SK-N-MC (cell line): ENCODE measurements at regions not wholly inside any gene's neighbourhood (a gene's known extent, or its start where the extent isn't known, plus 50 kb on each side); places are given as distances from the start of the nearest gene placed in this dataset.
"Not testable (repeated sequence)": the region's sequence is repeated elsewhere in the genome, so short reads cannot be mapped to it uniquely, and the experiment has no call there.

ENCODE experiments used
- DNase-seq: peaks from one replicate; pipeline ENCODE4 v3.0.0-alpha.2; 2011; ENCODE audit warnings: low read depth, low spot score
- H3K27ac ChIP-seq: fragments of 200-600 bp; sonication (generic); 2 replicates; pipeline ENCODE4 v1.5.1; 2016; ENCODE audit warnings: mixed run types
- H3K36me3 ChIP-seq: fragments of 200-600 bp; sonication (generic); 2 replicates; pipeline ENCODE4 v1.6.1; 2017; ENCODE audit warnings: antibody characterized with exemption, low read length, mixed read lengths; ENCODE audit not compliant: insufficient read depth
- H3K4me3 ChIP-seq: fragments of 200-600 bp; sonication (generic); 2 replicates; pipeline ENCODE4 v1.5.1; 2016
- H3K9ac ChIP-seq: fragments of 200-600 bp; sonication (generic); 2 replicates; pipeline ENCODE4 v1.8.0; 2017; ENCODE audit warnings: mixed run types, mixed read lengths; ENCODE audit not compliant: insufficient read length
- H3K9me3 ChIP-seq: fragments of 200-600 bp; sonication (generic); 2 replicates; pipeline ENCODE4 v1.6.1; 2017; ENCODE audit warnings: low read depth, mild to moderate bottlenecking, antibody characterized with exemption, low read length, moderate library complexity, mixed read lengths
- EZH2 ChIP-seq: fragments of 200-600 bp; sonication (generic); IDR thresholded peaks from one replicate; pipeline ENCODE4 v1.6.1; 2017; ENCODE audit warnings: antibody characterized with exemption
- FOXP2 ChIP-seq: optimal IDR thresholded peaks from 2 replicates; pipeline ENCODE3; 2011; ENCODE audit warnings: mild to moderate bottlenecking, moderate library complexity; ENCODE audit not compliant: insufficient read depth; ENCODE audit errors: extremely low read length, control extremely low read depth
- POLR2AphosphoS5 ChIP-seq: IDR thresholded peaks from 2 replicates; pipeline ENCODE4 v1.6.1; 2012; ENCODE audit warnings: mild to moderate bottlenecking, low read depth, low read length, borderline replicate concordance

DNA sequence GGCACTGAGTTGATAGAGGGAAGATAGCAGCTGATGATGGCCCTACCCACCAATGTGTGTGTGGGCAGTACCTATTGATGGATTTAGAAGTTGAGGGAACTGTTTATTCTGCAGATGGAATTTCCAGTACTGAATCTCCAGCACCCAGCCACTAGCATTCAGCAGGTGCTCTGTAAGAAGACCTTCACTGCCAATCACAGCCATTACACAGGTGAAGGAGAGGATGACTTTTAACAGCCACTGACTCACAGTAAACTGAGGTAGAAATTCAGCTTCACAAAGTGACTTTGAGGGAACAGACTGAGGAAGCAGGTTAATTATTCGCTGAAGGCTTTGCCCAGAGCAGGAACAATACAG is 107.8 kb downstream of the GGTLC2 start:
- Histone ChIP-seq H3K36me3 (no peaks in the 10 kb centered on the region), H3K9me3 (no peaks in the 10 kb centered on the region), H3K27ac (no peak overlapping the region), H3K4me3 (no peak overlapping the region), H3K9ac (no peak overlapping the region)
- no peak for DNase-seq
- no peak for TF ChIP-seq EZH2
- no peak for TF ChIP-seq FOXP2
- no peak for TF ChIP-seq POLR2AphosphoS5

GRCh38 chr22:22752556-22753477 is 108.4 kb downstream of the GGTLC2 start:
- Histone ChIP-seq H3K36me3 (no peaks in the 10 kb centered on the region), H3K27ac (no peak overlapping the region), H3K9me3 (no peaks in the 10 kb centered on the region), H3K4me3 (no peak overlapping the region), H3K9ac (no peak overlapping the region)
- DNase-seq: no peak
- TF ChIP-seq FOXP2: no peak
- TF ChIP-seq EZH2: no peak
- no peak for TF ChIP-seq POLR2AphosphoS5

- no peak overlapping the region for H3K4me3 ChIP-seq
- H3K27ac ChIP-seq: no peak overlapping the region
- TF ChIP-seq EZH2: no peak
- no peak for TF ChIP-seq POLR2AphosphoS5
- no peak for TF ChIP-seq FOXP2
- DNase-seq: no peak
- no peaks in the 10 kb centered on the region for H3K36me3 ChIP-seq
- no peak overlapping the region for H3K9ac ChIP-seq
- no peaks in the 10 kb centered on the region for H3K9me3 ChIP-seq
Observed at GRCh38 chr22:22753526-22754267, 109.3 kb downstream of the GGTLC2 start.

DNA sequence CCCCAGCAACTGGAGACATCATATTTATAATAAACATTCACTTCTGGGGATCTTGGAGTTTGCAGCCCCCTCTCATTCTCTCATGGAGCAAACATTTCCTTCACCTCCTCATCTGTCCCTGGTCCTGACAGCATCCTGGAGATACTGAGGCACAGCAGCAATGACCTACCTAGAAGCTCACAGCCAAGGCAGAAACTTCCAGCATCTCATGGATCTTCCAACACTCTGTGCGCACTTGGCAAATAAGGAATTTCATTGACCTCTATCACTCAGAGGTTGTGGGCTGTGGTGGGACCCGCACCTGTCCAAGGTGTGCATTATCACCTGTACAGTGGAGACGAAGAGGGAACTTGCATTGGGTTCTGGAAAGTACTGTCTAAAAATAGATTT is 109.8 kb downstream of the GGTLC2 start:
- DNase-seq: no peak
- H3K36me3 ChIP-seq: no peaks in the 10 kb centered on the region
- H3K9ac ChIP-seq: no peak overlapping the region
- no peak for TF ChIP-seq EZH2
- TF ChIP-seq FOXP2: no peak
- no peak for TF ChIP-seq POLR2AphosphoS5
- no peaks in the 10 kb centered on the region for H3K9me3 ChIP-seq
- H3K4me3 ChIP-seq: no peak overlapping the region
- no peak overlapping the region for H3K27ac ChIP-seq

- Histone ChIP-seq H3K27ac (no peak overlapping the region), H3K9me3 (no peaks in the 10 kb centered on the region), H3K4me3 (no peak overlapping the region), H3K36me3 (no peaks in the 10 kb centered on the region), H3K9ac (no peak overlapping the region)
- no peak for DNase-seq
- TF ChIP-seq FOXP2: no peak
- no peak for TF ChIP-seq EZH2
- no peak for TF ChIP-seq POLR2AphosphoS5
Observed at GRCh38 chr22:22754961-22755777, 110.8 kb downstream of the GGTLC2 start.

DNA sequence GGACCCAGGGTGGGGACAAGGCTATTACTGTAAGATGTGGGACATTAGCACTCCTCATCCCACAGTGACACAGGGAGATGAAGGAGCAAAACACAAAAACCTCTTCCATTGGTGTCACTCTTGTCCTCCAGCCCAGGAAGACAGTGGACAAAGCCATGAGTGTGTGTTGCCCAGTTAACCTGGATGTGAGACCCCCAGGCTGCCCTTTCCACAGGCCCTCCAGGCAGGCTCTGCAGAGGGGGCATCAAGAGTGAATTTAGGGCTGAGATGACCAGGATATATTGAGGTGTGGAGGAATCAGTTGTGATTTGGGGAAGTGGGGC is 111.3 kb downstream of the GGTLC2 start:
- H3K36me3 ChIP-seq: no peaks in the 10 kb centered on the region
- H3K9ac ChIP-seq: no peak overlapping the region
- no peaks in the 10 kb centered on the region for H3K9me3 ChIP-seq
- no peak overlapping the region for H3K27ac ChIP-seq
- DNase-seq: no peak
- no peak overlapping the region for H3K4me3 ChIP-seq
- TF ChIP-seq FOXP2 (no peak), EZH2 (no peak), POLR2AphosphoS5 (no peak)

GRCh38 chr22:22756109-22756508 is 111.7 kb downstream of the GGTLC2 start:
- H3K36me3 ChIP-seq: no peaks in the 10 kb centered on the region
- H3K4me3 ChIP-seq: no peak overlapping the region
- TF ChIP-seq POLR2AphosphoS5 (no peak), FOXP2 (no peak), EZH2 (no peak)
- DNase-seq: no peak
- H3K9me3 ChIP-seq: no peaks in the 10 kb centered on the region
- no peak overlapping the region for H3K27ac ChIP-seq
- no peak overlapping the region for H3K9ac ChIP-seq

- H3K9ac ChIP-seq, H3K9me3 ChIP-seq, H3K27ac ChIP-seq, H3K36me3 ChIP-seq, DNase-seq, H3K4me3 ChIP-seq: not testable (repeated sequence)
Observed at GRCh38 chr22:22756551-22757201, 112.3 kb downstream of the GGTLC2 start.

DNA sequence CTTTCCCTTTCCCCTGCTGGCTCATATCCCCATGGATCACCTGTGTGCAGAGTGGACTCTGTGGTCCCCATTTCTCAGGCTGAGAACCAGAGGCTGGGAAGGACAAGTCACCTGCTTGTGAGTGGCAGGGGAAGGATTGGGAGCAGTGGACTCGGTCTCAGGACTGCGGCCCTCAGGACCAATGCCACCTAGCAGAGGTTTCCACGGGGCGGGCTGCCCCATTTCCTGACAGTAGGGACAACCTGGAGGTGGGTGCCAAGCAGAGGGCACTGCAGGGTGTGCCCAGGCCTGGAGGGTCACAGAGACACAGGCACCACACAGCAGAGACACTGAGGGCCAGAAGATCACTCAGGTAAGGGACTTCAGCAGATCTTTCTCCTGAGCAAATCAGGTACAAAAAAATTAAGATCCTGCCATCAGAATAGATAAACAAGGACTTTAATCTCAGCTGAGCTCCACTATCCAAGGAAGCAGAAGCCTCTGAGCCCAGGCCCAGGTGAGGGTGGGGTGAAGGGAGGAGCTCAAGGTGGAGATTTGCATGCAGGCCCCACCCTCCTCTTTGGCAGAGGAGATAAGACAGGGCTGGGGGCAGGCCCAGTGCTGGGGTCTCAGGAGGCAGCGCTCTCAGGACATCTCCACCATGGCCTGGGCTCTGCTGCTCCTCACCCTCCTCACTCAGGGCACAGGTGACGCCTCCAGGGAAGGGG is 113.8 kb downstream of the GGTLC2 start:
- H3K27ac ChIP-seq, H3K9ac ChIP-seq, H3K36me3 ChIP-seq: not testable (repeated sequence)

More for the DNA sequence above, 113.8 kb downstream of the GGTLC2 start:
- not testable (repeated sequence) for DNase-seq, H3K9me3 ChIP-seq, H3K4me3 ChIP-seq
